ENCODE measurements at regions not wholly inside any gene's neighbourhood (a gene's known extent, or its start where the extent isn't known, plus 50 kb on each side); places are given as distances from the start of the nearest gene placed in this dataset.

GRCh38 chr15:73803806-73804205, 50.7 kb upstream of the INSYN1 start:
- DNase-seq (no peak), ATAC-seq (ENCODE audit: low read depth) (no peak)
- intact Hi-C loops (cut with micrococcal nuclease) = no loop called here
- TF ChIP-seq, protein P1, sequence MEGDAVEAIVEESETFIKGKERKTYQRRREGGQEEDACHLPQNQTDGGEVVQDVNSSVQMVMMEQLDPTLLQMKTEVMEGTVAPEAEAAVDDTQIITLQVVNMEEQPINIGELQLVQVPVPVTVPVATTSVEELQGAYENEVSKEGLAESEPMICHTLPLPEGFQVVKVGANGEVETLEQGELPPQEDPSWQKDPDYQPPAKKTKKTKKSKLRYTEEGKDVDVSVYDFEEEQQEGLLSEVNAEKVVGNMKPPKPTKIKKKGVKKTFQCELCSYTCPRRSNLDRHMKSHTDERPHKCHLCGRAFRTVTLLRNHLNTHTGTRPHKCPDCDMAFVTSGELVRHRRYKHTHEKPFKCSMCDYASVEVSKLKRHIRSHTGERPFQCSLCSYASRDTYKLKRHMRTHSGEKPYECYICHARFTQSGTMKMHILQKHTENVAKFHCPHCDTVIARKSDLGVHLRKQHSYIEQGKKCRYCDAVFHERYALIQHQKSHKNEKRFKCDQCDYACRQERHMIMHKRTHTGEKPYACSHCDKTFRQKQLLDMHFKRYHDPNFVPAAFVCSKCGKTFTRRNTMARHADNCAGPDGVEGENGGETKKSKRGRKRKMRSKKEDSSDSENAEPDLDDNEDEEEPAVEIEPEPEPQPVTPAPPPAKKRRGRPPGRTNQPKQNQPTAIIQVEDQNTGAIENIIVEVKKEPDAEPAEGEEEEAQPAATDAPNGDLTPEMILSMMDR (IDR thresholded peaks at IDR 0.05) = no peak
- ChIA-PET CTCF (no interaction called here), POLR2A (no interaction called here)
- Mint-ChIP-seq H3K4me1 (no peaks in the 10 kb centered on the region), H3K4me3 (no peak overlapping the region), H3K9me3 (no peaks in the 10 kb centered on the region), H3K36me3 (ENCODE audit: low read depth) (no peaks in the 10 kb centered on the region), H3K27me3 (peaks cover 4% of the 10 kb centered on the region), H3K27ac (no peak overlapping the region)

GRCh38 chr15:73805504-73806089, 52.4 kb upstream of the INSYN1 start:
- ChIA-PET POLR2A (no interaction called here), CTCF (no interaction called here)
- intact Hi-C loops (cut with micrococcal nuclease) = no loop called here
- no peak overlapping the region for H3K4me3 Mint-ChIP-seq
- H3K27me3 Mint-ChIP-seq = peaks cover 10% of the 10 kb centered on the region
- TF ChIP-seq, protein P1 (IDR thresholded peaks at IDR 0.05) = no peak
- no peaks in the 10 kb centered on the region for H3K36me3 Mint-ChIP-seq (ENCODE audit: low read depth)
- H3K27ac Mint-ChIP-seq = no peak overlapping the region
- H3K9me3 Mint-ChIP-seq = no peaks in the 10 kb centered on the region
- no peak for DNase-seq
- no peak for ATAC-seq (ENCODE audit: low read depth)
- H3K4me1 Mint-ChIP-seq = no peaks in the 10 kb centered on the region

- POLR2A ChIA-PET = no interaction called here
- Mint-ChIP-seq H3K36me3 (ENCODE audit: low read depth) (no peaks in the 10 kb centered on the region), H3K9me3 (no peaks in the 10 kb centered on the region), H3K27ac (no peak overlapping the region), H3K4me3 (no peak overlapping the region), H3K4me1 (no peaks in the 10 kb centered on the region), H3K27me3 (peaks cover 10% of the 10 kb centered on the region)
- intact Hi-C loops (cut with micrococcal nuclease) = no loop called here
- TF ChIP-seq, protein P1 (IDR thresholded peaks at IDR 0.05) = no peak
- no peak for ATAC-seq (ENCODE audit: low read depth)
- no peak for DNase-seq
- CTCF ChIA-PET = no interaction called here
Measured at GRCh38 chr15:73806698-73807483, 53.7 kb upstream of the INSYN1 start.

GRCh38 chr15:73807865-73808264, 54.7 kb upstream of the INSYN1 start:
- no peaks in the 10 kb centered on the region for H3K36me3 Mint-ChIP-seq (ENCODE audit: low read depth)
- H3K4me3 Mint-ChIP-seq = no peak overlapping the region
- TF ChIP-seq, protein P1 (IDR thresholded peaks at IDR 0.05) = no peak
- no peak overlapping the region for H3K27ac Mint-ChIP-seq
- ATAC-seq (ENCODE audit: low read depth) (no peak), DNase-seq (no peak)
- H3K27me3 Mint-ChIP-seq = peaks cover 10% of the 10 kb centered on the region
- intact Hi-C loops (cut with micrococcal nuclease) = no loop called here
- CTCF ChIA-PET = no interaction called here
- no peaks in the 10 kb centered on the region for H3K4me1 Mint-ChIP-seq
- H3K9me3 Mint-ChIP-seq = no peaks in the 10 kb centered on the region
- POLR2A ChIA-PET = no interaction called here

GRCh38 chr15:73809728-73810501, 56.8 kb upstream of the INSYN1 start:
- H3K4me1 Mint-ChIP-seq = no peaks in the 10 kb centered on the region

More at GRCh38 chr15:73809728-73810501, 56.8 kb upstream of the INSYN1 start:
- CTCF ChIA-PET = no interaction called here
- TF ChIP-seq, protein P1 (IDR thresholded peaks at IDR 0.05) = no peak
- Mint-ChIP-seq H3K4me3 (no peak overlapping the region), H3K27ac (no peak overlapping the region), H3K9me3 (no peaks in the 10 kb centered on the region), H3K36me3 (ENCODE audit: low read depth) (no peaks in the 10 kb centered on the region), H3K27me3 (peaks cover 10% of the 10 kb centered on the region)
- POLR2A ChIA-PET = no interaction called here
- intact Hi-C loops (cut with micrococcal nuclease) = no loop called here
- DNase-seq = no peak
- ATAC-seq (ENCODE audit: low read depth) = no peak

All from activated B cell treated with CpG ODN at 0.5 μM for 24 hours (primary cell).